Mesendoderm (in vitro differentiated cells): ENCODE measurements at regions not wholly inside any gene's neighbourhood (a gene's known extent, or its start where the extent isn't known, plus 50 kb on each side); places are given as distances from the start of the nearest gene placed in this dataset.

Experiments
- DNase-seq: peaks from one replicate; pipeline ENCODE4 v3.0.0; 2013
- H2AK5ac ChIP-seq: 2 replicates; pipeline ENCODE4 v1.6.1; 2013; ENCODE audit warnings: low read length, inconsistent platforms
- H2BK120ac ChIP-seq: 2 replicates; pipeline ENCODE4 v1.6.1; 2013; ENCODE audit warnings: low read depth, mild to moderate bottlenecking, low read length, moderate library complexity, mixed read lengths
- H2BK15ac ChIP-seq: replicated peaks from 2 replicates; pipeline ENCODE4 v1.6.1; 2013; ENCODE audit warnings: low read depth, mild to moderate bottlenecking, moderate library complexity
- H2BK5ac ChIP-seq: 2 replicates; pipeline ENCODE4 v1.6.1; 2013; ENCODE audit warnings: low read length, inconsistent platforms
- H3K18ac ChIP-seq: 2 replicates; pipeline ENCODE4 v1.6.1; 2013; ENCODE audit warnings: mild to moderate bottlenecking, low read length, mixed read lengths
- H3K23ac ChIP-seq: one replicate; pipeline ENCODE4 v1.6.1; 2013; ENCODE audit warnings: low read length
- H3K27ac ChIP-seq: 2 replicates; pipeline ENCODE4 v1.5.1; 2013; ENCODE audit warnings: low read depth, mild to moderate bottlenecking, inconsistent platforms, low read length, moderate library complexity
- H3K27me3 ChIP-seq: 2 replicates; pipeline ENCODE4 v1.6.1; 2013; ENCODE audit warnings: low read length, control low read depth, mild to moderate bottlenecking, inconsistent platforms; ENCODE audit not compliant: insufficient read depth, poor library complexity
- H3K36me3 ChIP-seq: 2 replicates; pipeline ENCODE4 v1.6.1; 2013; ENCODE audit warnings: low read length, inconsistent platforms; ENCODE audit not compliant: control insufficient read depth, insufficient read depth
- H3K4ac ChIP-seq: one replicate; pipeline ENCODE4 v1.6.1; 2013; ENCODE audit warnings: low read depth, mild to moderate bottlenecking, low read length, moderate library complexity
- H3K4me1 ChIP-seq: 2 replicates; pipeline ENCODE4 v1.6.1; 2013; ENCODE audit warnings: low read depth, low read length, inconsistent platforms; ENCODE audit not compliant: control insufficient read depth
- H3K4me2 ChIP-seq: 2 replicates; pipeline ENCODE4 v1.6.1; 2013; ENCODE audit warnings: low read length
- H3K4me3 ChIP-seq: 2 replicates; pipeline ENCODE4 v1.5.1; 2013; ENCODE audit warnings: mild to moderate bottlenecking, low read length
- H3K56ac ChIP-seq: one replicate; pipeline ENCODE4 v1.6.1; 2013; ENCODE audit warnings: low read length
- H3K79me1 ChIP-seq: 2 replicates; pipeline ENCODE4 v1.6.1; 2013; ENCODE audit warnings: low read length, inconsistent platforms
- H3K79me2 ChIP-seq: 2 replicates; pipeline ENCODE4 v1.6.1; 2013; ENCODE audit warnings: mild to moderate bottlenecking, low read length; ENCODE audit not compliant: control insufficient read depth, insufficient read depth
- H3K9ac ChIP-seq: 2 replicates; pipeline ENCODE4 v1.6.1; 2013; ENCODE audit warnings: low read length, inconsistent platforms
- H4K5ac ChIP-seq: one replicate; pipeline ENCODE4 v1.6.1; 2013; ENCODE audit warnings: low read length
- H4K8ac ChIP-seq: one replicate; pipeline ENCODE4 v1.6.1; 2013; ENCODE audit warnings: low read depth, mild to moderate bottlenecking, control low read depth, low read length, moderate library complexity
- WGBS: extraction: QIAGEN DNeasy Blood & Tissue Kit; methylation state at CpG from one replicate; pipeline ENCODE4 v1.1.7; 2013; ENCODE audit warnings: low lambda C conversion rate, missing lambda C conversion rate; ENCODE audit not compliant: insufficient coverage; ENCODE audit errors: extremely low coverage; 5-methylcytosine and 5-hydroxymethylcytosine counted together

GRCh38 chr2:208945719-208946256, 478.1 kb upstream of the MAP2 start:
- no peaks in the 10 kb centered on the region for H3K79me1 ChIP-seq
- no peak overlapping the region for H2BK5ac ChIP-seq
- no peak overlapping the region for H3K9ac ChIP-seq
- H3K4ac ChIP-seq = no peak overlapping the region
- no peak overlapping the region for H4K8ac ChIP-seq
- DNase-seq = no peak
- H4K5ac ChIP-seq = no peak overlapping the region
- WGBS = no CpG with 5 or more reads among the region's 8 CpGs
- H3K4me3 ChIP-seq = no peak overlapping the region
- no peaks in the 10 kb centered on the region for H3K79me2 ChIP-seq
- no peak overlapping the region for H3K23ac ChIP-seq
- H2BK120ac ChIP-seq = no peak overlapping the region
- no peaks in the 10 kb centered on the region for H3K4me1 ChIP-seq
- no peak overlapping the region for H2BK15ac ChIP-seq
- no peak overlapping the region for H3K18ac ChIP-seq
- H3K56ac ChIP-seq = no peak overlapping the region
- no peak overlapping the region for H3K27ac ChIP-seq
- H3K4me2 ChIP-seq = no peak overlapping the region
- no peak overlapping the region for H2AK5ac ChIP-seq
- H3K27me3 ChIP-seq = no peaks in the 10 kb centered on the region
- H3K36me3 ChIP-seq = no peaks in the 10 kb centered on the region

DNA sequence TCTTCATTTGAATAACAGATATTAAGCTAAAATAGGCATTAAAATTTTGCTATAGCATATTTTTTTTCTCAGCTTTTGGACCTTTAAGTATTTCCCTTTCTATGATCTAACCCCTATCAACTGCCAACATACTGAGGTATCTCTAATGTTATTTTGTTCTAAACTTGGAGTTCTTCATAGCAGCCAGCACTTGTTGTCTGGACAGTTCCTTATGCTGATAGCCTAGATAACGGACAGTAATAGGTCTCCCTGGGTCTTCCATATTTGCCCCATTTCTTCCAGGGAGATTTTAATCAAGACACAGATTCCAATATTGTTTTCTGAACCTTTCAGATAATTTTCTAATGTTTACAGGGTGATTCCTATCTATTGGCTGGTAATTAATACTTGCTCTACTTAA, 475.8 kb upstream of the MAP2 start:
- Histone ChIP-seq H3K23ac (no peak overlapping the region), H2AK5ac (no peak overlapping the region), H3K9ac (no peak overlapping the region), H3K4me1 (no peaks in the 10 kb centered on the region), H3K79me2 (no peaks in the 10 kb centered on the region), H3K27me3 (no peaks in the 10 kb centered on the region), H3K56ac (no peak overlapping the region), H4K5ac (no peak overlapping the region), H3K4me2 (no peak overlapping the region), H3K79me1 (no peaks in the 10 kb centered on the region), H3K27ac (no peak overlapping the region), H3K4me3 (no peak overlapping the region), H2BK120ac (no peak overlapping the region), H4K8ac (no peak overlapping the region), H2BK5ac (no peak overlapping the region), H3K18ac (no peak overlapping the region), H2BK15ac (no peak overlapping the region), H3K36me3 (no peaks in the 10 kb centered on the region), H3K4ac (no peak overlapping the region)
- WGBS = no CpG with 5 or more reads among the region's 1 CpG
- DNase-seq = no peak

- H4K8ac ChIP-seq = no peak overlapping the region
- H3K4me1 ChIP-seq = no peaks in the 10 kb centered on the region
- no peaks in the 10 kb centered on the region for H3K27me3 ChIP-seq
- H3K9ac ChIP-seq = no peak overlapping the region
- no peak overlapping the region for H3K18ac ChIP-seq
- no peak for DNase-seq
- H4K5ac ChIP-seq = no peak overlapping the region
- WGBS = no CpG with 5 or more reads among the region's 4 CpGs
- H3K79me1 ChIP-seq = no peaks in the 10 kb centered on the region
- H3K79me2 ChIP-seq = no peaks in the 10 kb centered on the region
- H3K4me3 ChIP-seq = no peak overlapping the region
- H3K27ac ChIP-seq = no peak overlapping the region
- H3K23ac ChIP-seq = no peak overlapping the region
- H3K36me3 ChIP-seq = no peaks in the 10 kb centered on the region
- no peak overlapping the region for H2BK15ac ChIP-seq
- no peak overlapping the region for H3K56ac ChIP-seq
- no peak overlapping the region for H3K4ac ChIP-seq
- H2BK120ac ChIP-seq = no peak overlapping the region
- H2BK5ac ChIP-seq = no peak overlapping the region
- H2AK5ac ChIP-seq = no peak overlapping the region
- H3K4me2 ChIP-seq = no peak overlapping the region
Measured at GRCh38 chr2:208970070-208970469, 453.8 kb upstream of the MAP2 start.

GRCh38 chr2:208977582-208977981, 446.3 kb upstream of the MAP2 start:
- Histone ChIP-seq H3K4me2 (no peak overlapping the region), H2AK5ac (no peak overlapping the region), H3K18ac (no peak overlapping the region), H4K8ac (no peak overlapping the region), H3K36me3 (no peaks in the 10 kb centered on the region), H3K79me2 (no peaks in the 10 kb centered on the region), H3K27me3 (no peaks in the 10 kb centered on the region), H3K4me1 (no peaks in the 10 kb centered on the region), H4K5ac (no peak overlapping the region), H2BK120ac (no peak overlapping the region), H3K4ac (no peak overlapping the region), H3K4me3 (no peak overlapping the region), H2BK5ac (no peak overlapping the region), H3K23ac (no peak overlapping the region), H3K9ac (no peak overlapping the region), H3K56ac (no peak overlapping the region), H2BK15ac (no peak overlapping the region), H3K27ac (no peak overlapping the region), H3K79me1 (no peaks in the 10 kb centered on the region)
- DNase-seq = no peak
- WGBS = no CpG with 5 or more reads among the region's 2 CpGs

DNA sequence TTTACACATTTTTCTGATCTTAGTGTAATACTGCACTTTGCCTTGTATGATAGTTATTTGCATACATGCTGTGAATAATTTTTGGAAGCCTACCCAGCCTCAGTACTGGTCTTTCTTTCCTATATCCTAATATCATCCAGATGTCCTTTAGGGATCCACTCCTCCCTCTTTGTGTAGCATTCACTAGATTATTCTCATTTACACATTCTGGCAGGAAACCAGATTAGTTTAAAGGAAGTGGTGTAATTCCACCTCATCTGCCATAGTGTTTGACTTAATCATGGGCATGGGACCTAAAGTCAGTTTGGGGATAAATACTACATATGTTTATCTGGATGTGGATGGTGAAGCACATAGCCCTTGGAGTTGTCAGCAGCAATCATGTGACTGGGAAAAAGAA, 444.9 kb upstream of the MAP2 start:
- Histone ChIP-seq H3K36me3 (no peaks in the 10 kb centered on the region), H3K9ac (no peak overlapping the region), H3K27ac (no peak overlapping the region), H3K56ac (no peak overlapping the region), H2AK5ac (no peak overlapping the region), H4K5ac (no peak overlapping the region), H3K79me1 (no peaks in the 10 kb centered on the region), H3K4me2 (no peak overlapping the region), H3K4me3 (no peak overlapping the region), H3K27me3 (no peaks in the 10 kb centered on the region), H3K18ac (no peak overlapping the region), H3K4ac (no peak overlapping the region), H4K8ac (no peak overlapping the region), H2BK15ac (no peak overlapping the region), H3K4me1 (no peaks in the 10 kb centered on the region), H3K23ac (no peak overlapping the region), H2BK120ac (no peak overlapping the region), H3K79me2 (no peaks in the 10 kb centered on the region), H2BK5ac (no peak overlapping the region)
- DNase-seq = no peak

GRCh38 chr2:208980321-208980720, 443.5 kb upstream of the MAP2 start:
- no peak overlapping the region for H2BK120ac ChIP-seq
- no peaks in the 10 kb centered on the region for H3K79me1 ChIP-seq
- H3K27me3 ChIP-seq = no peaks in the 10 kb centered on the region
- H3K4me2 ChIP-seq = no peak overlapping the region
- H3K4me3 ChIP-seq = no peak overlapping the region
- no peak overlapping the region for H2BK15ac ChIP-seq
- DNase-seq = no peak
- H2AK5ac ChIP-seq = no peak overlapping the region
- no peaks in the 10 kb centered on the region for H3K36me3 ChIP-seq
- H3K27ac ChIP-seq = no peak overlapping the region
- H3K18ac ChIP-seq = no peak overlapping the region
- no peak overlapping the region for H4K8ac ChIP-seq
- no peak overlapping the region for H3K23ac ChIP-seq
- no peaks in the 10 kb centered on the region for H3K79me2 ChIP-seq
- no peak overlapping the region for H3K4ac ChIP-seq
- no peaks in the 10 kb centered on the region for H3K4me1 ChIP-seq
- no peak overlapping the region for H4K5ac ChIP-seq
- no peak overlapping the region for H2BK5ac ChIP-seq
- no peak overlapping the region for H3K56ac ChIP-seq
- H3K9ac ChIP-seq = no peak overlapping the region
